Hypothalamus (tissue), 51 donors: ENCODE measurements at regions not wholly inside any gene's neighbourhood (a gene's known extent, or its start where the extent isn't known, plus 50 kb on each side); places are given as distances from the start of the nearest gene placed in this dataset.
"Not testable (repeated sequence)": the region's sequence is repeated elsewhere in the genome, so short reads cannot be mapped to it uniquely, and the experiment has no call there.

ENCODE experiments used
- DNase-seq, 51 donors: peaks; one replicate each; lab custom pipeline; 2025; lab: John Stamatoyannopoulos, UW

- DNase-seq, result not testable (repeated sequence)
Measured at GRCh38 chr2:66632882-66633281, 198.0 kb downstream of the MEIS1 start.

GRCh38 chr2:66633631-66634030 lies 198.7 kb downstream of the MEIS1 start:
- DNase-seq, result no peak

- DNase-seq, result no peak
Measured at GRCh38 chr2:66634784-66635183, 199.9 kb downstream of the MEIS1 start.

GRCh38 chr2:66641685-66642084 lies 206.8 kb downstream of the MEIS1 start:
- DNase-seq, result no peak

GRCh38 chr2:66648081-66648480 lies 213.2 kb downstream of the MEIS1 start:
- DNase-seq, result not testable (repeated sequence)

GRCh38 chr2:66649006-66649405 lies 214.1 kb downstream of the MEIS1 start:
- DNase-seq, result no peak

GRCh38 chr2:66651295-66651694 lies 216.4 kb downstream of the MEIS1 start:
- DNase-seq, result no peak

GRCh38 chr2:66660804-66661203 lies 225.9 kb downstream of the MEIS1 start:
- no peak for DNase-seq

- no peak for DNase-seq
Measured at GRCh38 chr2:66661253-66662173, 226.6 kb downstream of the MEIS1 start.

- DNase-seq, result no peak
Measured at GRCh38 chr2:66665124-66665984, 230.4 kb downstream of the MEIS1 start.

GRCh38 chr2:66667301-66667700 lies 232.4 kb downstream of the MEIS1 start:
- no peak for DNase-seq

GRCh38 chr2:66673286-66673685 lies 238.4 kb downstream of the MEIS1 start:
- DNase-seq, result no peak

- DNase-seq, result no peak
Measured at GRCh38 chr2:66674087-66674486, 239.2 kb downstream of the MEIS1 start.

GRCh38 chr2:66675591-66675990 lies 240.7 kb downstream of the MEIS1 start:
- DNase-seq, result no peak

GRCh38 chr2:66679442-66679841 lies 244.5 kb downstream of the MEIS1 start:
- DNase-seq, result no peak

GRCh38 chr2:66682476-66682875 lies 247.6 kb downstream of the MEIS1 start:
- DNase-seq, result no peak

- no peak for DNase-seq
Measured at GRCh38 chr2:66683064-66683463, 248.1 kb downstream of the MEIS1 start.

- no peak for DNase-seq
Measured at GRCh38 chr2:66683599-66683998, 248.7 kb downstream of the MEIS1 start.

GRCh38 chr2:66684289-66684688 lies 249.4 kb downstream of the MEIS1 start:
- DNase-seq, result no peak

- no peak for DNase-seq
Measured at GRCh38 chr2:66686755-66687154, 251.8 kb downstream of the MEIS1 start.

- no peak for DNase-seq
Measured at GRCh38 chr2:66688951-66689350, 254.0 kb downstream of the MEIS1 start.
